ENCODE measurements at regions not wholly inside any gene's neighbourhood (a gene's known extent, or its start where the extent isn't known, plus 50 kb on each side); places are given as distances from the start of the nearest gene placed in this dataset.

DNA sequence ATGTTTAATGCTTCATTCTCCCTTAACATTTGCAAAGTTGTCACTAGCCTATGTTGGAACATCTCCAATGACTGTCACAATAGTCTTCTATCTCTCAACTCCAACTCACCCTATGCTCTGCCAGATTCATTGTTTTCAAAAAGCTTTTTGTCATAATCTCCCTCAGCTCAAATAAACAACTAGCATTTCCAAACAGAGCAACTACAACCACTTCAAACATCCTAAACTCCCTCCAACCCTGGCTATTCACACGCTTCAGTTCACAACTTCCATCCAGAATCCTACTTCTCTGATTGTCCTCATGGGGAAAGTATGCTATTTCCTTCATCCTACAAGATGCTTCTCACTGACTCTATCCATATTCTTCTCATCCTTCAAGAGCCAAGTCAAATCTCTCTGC, 139.2 kb upstream of the VRK2 start:
- no peaks in the 10 kb centered on the region for H3K36me3 ChIP-seq (replicated peaks in 1 of 2; ENCODE audit: control insufficient read depth in 1 of 2, insufficient read depth in 2 of 2, low read length in 2 of 2)
- no peaks in the 10 kb centered on the region for H3K4me1 ChIP-seq (ENCODE audit: insufficient read depth, low read length)
- CTCF ChIA-PET (ENCODE audit: low intra/inter-chr PET ratio, low total read pairs) = interaction anchor here (2.2 kb wide), 1 partner anchor 540 kb away, joined by 43 read pairs; no protein-coding TSS in a partner anchor
- no peak overlapping the region for H3K4me2 ChIP-seq (ENCODE audit: low read depth, low read length)
- TF ChIP-seq ZNF33B (CRISPR knock-in tag; IDR thresholded peaks at IDR 0.05) (no peak), TEAD3 (CRISPR knock-in tag; optimal IDR thresholded peaks at IDR 0.05; ENCODE audit: borderline replicate concordance) (no peak), ZNF552 (CRISPR knock-in tag; IDR thresholded peaks at IDR 0.05; ENCODE audit: borderline replicate concordance) (no peak)
- TF ChIP-seq, protein P1, sequence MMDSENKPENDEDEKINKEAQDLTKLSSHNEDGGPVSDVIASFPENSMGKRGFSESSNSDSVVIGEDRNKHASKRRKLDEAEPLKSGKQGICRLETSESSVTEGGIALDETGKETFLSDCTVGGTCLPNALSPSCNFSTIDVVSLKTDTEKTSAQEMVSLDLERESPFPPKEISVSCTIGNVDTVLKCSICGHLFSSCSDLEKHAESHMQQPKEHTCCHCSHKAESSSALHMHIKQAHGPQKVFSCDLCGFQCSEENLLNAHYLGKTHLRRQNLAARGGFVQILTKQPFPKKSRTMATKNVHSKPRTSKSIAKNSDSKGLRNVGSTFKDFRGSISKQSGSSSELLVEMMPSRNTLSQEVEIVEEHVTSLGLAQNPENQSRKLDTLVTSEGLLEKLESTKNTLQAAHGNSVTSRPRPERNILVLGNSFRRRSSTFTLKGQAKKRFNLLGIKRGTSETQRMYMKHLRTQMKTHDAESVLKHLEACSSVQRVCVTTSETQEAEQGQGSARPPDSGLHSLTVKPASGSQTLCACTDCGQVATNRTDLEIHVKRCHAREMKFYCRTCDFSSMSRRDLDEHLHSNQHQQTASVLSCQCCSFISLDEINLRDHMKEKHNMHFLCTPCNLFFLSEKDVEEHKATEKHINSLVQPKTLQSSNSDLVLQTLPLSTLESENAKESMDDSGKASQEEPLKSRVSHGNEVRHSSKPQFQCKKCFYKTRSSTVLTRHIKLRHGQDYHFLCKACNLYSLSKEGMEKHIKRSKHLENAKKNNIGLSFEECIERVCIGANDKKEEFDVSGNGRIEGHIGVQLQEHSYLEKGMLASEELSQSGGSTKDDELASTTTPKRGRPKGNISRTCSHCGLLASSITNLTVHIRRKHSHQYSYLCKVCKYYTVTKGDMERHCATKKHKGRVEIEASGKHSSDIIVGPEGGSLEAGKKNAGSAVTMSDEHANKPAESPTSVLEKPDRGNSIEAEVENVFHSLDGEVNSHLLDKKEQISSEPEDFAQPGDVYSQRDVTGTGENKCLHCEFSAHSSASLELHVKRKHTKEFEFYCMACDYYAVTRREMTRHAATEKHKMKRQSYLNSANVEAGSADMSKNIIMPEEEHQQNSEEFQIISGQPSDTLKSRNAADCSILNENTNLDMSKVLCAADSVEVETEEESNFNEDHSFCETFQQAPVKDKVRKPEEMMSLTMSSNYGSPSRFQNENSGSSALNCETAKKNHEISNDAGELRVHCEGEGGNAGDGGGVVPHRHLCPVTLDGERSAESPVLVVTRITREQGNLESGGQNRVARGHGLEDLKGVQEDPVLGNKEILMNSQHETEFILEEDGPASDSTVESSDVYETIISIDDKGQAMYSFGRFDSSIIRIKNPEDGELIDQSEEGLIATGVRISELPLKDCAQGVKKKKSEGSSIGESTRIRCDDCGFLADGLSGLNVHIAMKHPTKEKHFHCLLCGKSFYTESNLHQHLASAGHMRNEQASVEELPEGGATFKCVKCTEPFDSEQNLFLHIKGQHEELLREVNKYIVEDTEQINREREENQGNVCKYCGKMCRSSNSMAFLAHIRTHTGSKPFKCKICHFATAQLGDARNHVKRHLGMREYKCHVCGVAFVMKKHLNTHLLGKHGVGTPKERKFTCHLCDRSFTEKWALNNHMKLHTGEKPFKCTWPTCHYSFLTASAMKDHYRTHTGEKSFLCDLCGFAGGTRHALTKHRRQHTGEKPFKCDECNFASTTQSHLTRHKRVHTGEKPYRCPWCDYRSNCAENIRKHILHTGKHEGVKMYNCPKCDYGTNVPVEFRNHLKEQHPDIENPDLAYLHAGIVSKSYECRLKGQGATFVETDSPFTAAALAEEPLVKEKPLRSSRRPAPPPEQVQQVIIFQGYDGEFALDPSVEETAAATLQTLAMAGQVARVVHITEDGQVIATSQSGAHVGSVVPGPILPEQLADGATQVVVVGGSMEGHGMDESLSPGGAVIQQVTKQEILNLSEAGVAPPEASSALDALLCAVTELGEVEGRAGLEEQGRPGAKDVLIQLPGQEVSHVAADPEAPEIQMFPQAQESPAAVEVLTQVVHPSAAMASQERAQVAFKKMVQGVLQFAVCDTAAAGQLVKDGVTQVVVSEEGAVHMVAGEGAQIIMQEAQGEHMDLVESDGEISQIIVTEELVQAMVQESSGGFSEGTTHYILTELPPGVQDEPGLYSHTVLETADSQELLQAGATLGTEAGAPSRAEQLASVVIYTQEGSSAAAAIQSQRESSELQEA (CRISPR knock-in tag; IDR thresholded peaks at IDR 0.05; ENCODE audit: not compliant biosample characterization) = no peak
- in situ Hi-C loops (cut with HindIII; ENCODE audit: extremely low pct_ligation_motif_present, low pct_unique_long_range_greater_than_20kb) = loop anchor here (5.0 kb wide), 1 partner anchor 540 kb away; no protein-coding TSS in a partner anchor
- H3K27me3 ChIP-seq (ENCODE audit: control insufficient read depth in 1 of 2, insufficient read depth in 2 of 2, low read length in 2 of 2) = no peaks in the 10 kb centered on the region
- WGBS (ENCODE audit: low lambda C conversion rate) = 41% methylated on average over 1 of the region's 1 CpG
- FAIRE-seq = no peak
- intact Hi-C loops (cut with micrococcal nuclease; ENCODE audit: unreplicated experiment) = loop anchor here (2.0 to 10.0 kb wide), 4 partner anchors 140 to 963 kb away; partner anchors contain the start of gene VRK2
- no peak for DNase-seq (ENCODE audit: low spot score)
- H3K79me2 ChIP-seq (ENCODE audit: insufficient read depth, low read length) = no peaks in the 10 kb centered on the region
- H3K27ac ChIP-seq (ENCODE audit: extremely low read length, insufficient read depth, low read length) = no peak overlapping the region
- no peak overlapping the region for H3K4me3 ChIP-seq (replicated peaks in 1 of 3; ENCODE audit: insufficient read depth in 1 of 3, low read depth in 2 of 3, low read length in 3 of 3)
- ATAC-seq = no peak
- H4K20me1 ChIP-seq (ENCODE audit: insufficient read depth, low read length) = no peaks in the 10 kb centered on the region
- POLR2A ChIA-PET = no interaction called here
- H2AFZ ChIP-seq (ENCODE audit: low read length) = no peak overlapping the region
- no peak overlapping the region for H3K9ac ChIP-seq (ENCODE audit: insufficient read depth, low read depth, low read length)
- no peaks in the 10 kb centered on the region for H3K9me3 ChIP-seq (ENCODE audit: low read length)
- BruUV-seq (replicated peaks) = no TSS peak
